GM21786 (cell line): ENCODE measurements at regions not wholly inside any gene's neighbourhood (a gene's known extent, or its start where the extent isn't known, plus 50 kb on each side); places are given as distances from the start of the nearest gene placed in this dataset.

Experiments
- ATAC-seq: cut with Tn5 transposase; IDR thresholded peaks from one replicate; pipeline ENCODE4 v1.9.1; 2021; ENCODE audit not compliant: unreplicated experiment

DNA sequence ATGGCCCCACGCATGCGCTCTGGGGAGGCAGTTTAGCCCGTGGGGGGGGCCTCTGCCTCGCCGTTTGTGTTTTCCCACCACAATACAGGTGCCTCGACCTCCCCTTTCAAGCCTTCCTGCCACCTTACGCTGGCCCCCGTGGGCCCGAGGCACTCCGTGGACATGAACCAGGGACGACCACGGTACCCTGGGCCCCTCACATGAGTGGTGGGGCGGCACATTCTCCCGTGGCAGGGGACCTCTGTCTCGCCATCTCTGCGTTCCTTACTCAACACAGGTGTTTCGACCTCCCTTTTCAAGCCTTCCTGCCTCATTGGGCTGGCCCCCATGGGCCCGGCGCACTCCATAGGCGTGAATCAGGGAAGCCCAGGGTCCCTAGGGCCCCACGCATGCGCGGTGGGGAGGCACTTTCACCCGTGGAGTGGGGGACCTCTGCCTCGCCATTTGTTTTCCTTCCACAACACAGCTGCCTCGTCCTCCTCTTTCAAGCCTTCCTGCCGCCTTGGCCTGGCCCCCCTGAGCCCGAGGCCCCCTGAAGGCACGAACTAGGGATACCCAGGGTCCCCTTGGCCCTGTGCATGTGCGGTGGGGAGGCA lies 339.5 kb downstream of the ALG10 start:
- no peak for ATAC-seq

- no peak for ATAC-seq
Observed at GRCh38 chr12:34363050-34363673, 340.9 kb downstream of the ALG10 start.

DNA sequence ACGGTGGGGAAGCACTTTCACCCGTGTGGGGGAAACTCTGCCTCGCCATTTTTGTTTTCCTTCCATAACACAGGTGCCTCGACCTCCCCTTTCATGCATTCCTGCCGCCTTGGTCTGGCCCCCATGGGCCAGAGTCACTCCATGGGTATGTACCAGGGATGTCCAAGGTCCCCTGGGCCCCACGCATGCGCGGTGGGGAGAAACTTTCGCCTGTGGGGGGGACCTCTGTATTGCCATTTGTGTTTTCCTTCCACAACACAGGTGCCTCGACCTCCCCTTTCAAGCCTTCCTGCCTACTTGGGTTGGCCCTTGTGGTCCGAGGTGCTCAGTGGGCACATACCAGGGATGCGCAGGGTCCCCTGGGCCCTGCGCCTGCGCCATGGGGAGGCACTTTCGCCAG lies 345.8 kb downstream of the ALG10 start:
- ATAC-seq, result no peak

DNA sequence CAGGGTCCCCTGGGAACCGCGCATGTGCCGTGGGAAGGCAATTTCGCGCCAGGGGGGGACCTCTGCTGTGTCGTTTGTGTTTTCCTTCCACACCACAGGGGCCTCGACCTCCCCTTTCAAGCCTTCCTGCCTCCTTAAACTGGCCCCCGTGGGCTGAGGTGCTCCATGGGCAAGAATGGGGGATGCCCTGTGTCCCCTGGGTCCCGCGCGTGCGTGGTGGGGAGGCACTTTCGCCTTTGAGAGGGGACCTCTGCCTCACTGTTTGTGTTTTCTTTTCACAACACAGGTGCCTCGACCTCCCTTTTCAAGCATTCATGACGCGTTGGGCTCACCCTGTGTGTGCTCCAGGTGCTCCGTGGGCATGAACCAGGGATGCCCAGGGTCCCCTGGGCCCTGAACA lies 348.8 kb downstream of the ALG10 start:
- no peak for ATAC-seq

DNA sequence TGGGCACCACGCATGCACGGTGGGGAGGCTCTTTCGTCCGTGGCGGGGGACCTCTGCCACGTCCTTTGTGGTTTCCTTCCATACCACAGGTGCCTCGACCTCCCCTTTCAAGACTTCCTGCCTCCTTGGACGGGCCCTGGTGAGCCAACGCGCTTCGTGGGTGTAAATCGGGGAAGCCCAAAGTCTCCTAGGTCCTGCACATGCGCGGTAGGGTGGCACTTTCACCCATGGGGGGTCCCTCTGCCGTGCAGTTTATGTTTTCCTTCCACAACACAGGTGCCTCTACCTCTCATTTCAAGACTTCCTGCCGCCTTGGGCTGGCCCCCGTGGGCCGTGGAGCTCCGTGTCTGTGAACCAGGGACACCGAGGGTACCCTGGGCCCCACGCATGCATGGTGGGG lies 349.7 kb downstream of the ALG10 start:
- no peak for ATAC-seq

DNA sequence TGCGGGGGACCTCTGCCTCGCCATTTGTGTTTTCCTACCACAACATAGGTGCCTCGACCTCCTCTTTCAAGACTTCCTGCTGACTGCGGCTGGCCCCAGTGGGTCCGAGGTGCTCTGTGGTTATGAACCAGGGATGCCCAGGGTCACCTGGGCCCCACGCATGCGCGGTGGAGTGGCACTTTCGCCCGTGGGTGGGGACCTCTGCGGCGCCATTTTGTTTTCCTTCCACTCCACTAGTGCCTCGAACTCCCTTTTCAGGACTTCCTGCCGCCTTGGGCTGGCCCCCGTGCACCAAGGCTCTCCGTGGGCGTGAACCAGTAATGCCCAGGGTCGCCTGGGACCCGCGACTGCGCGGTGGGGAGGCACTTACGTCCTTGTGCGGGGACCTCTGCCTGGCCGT lies 351.6 kb downstream of the ALG10 start:
- ATAC-seq, result no peak

DNA sequence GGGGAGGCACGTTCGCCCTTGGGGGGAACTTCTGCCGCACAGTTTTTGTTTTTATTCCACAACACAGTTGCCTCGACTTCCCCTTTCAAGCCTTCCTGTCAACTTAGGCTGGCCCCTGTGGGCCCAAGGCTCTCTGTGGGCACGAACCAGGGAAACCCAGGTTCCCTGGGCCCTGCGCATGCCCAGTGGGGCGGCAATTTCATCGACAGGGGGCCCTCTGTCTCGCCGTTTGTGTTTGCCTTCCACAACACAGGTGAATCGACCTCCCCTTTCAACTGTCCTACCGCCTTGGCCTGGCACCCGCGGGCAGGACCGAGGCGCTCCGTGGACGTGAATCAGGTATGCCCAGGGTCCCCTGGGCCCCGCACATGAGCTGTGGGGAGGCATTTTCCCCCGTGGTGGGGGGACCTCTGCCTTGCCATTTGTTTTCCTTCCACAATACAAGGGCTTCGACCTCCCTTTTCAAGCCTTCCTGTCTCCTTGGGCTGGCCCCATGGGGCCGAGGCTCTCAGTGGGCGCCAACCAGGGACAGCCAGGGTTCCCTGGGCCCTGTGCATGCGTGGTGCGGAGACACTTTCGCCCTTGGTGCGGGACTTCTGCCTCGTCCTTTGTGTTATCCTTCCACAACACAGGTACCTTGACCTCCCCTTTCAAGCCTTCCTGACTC lies 354.0 kb downstream of the ALG10 start:
- no peak for ATAC-seq

DNA sequence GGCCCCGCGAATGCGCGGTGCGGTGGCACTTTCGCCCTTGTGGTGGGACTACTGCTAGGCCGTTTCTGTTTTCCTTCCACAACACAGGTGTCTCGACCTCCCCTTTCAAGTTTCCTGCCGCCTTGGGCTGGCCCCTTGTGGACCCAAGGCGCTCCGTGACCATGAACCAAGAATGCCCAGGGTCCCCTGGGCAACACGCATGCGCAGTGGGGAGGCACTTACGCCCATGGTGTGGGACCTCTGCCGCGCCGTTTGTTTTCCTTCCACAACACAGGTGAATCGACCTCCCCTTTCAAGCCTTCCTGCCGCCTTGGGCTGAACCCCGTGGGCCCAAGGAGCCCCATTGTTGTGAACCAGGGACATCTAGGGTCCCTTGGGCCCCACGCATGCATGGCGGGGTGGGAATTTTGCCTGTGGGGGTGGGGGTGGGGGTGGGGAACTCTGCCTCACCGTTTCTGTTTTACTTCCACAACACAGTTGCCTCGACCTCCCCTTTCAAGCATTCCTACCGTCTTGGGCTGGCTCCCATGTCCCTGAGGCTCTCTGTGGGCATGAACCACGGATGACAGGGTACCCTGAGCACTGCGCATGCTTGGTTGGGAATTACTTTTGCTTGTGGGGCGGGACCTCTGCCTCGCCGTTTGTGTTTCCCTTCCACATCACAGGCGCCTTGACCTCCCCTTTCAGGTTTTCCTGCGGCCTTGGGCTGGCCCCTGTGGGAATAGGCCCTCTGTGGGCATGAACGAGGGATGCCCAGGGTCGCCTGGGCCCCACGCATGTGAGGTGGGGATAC lies 355.1 kb downstream of the ALG10 start:
- no peak for ATAC-seq

GRCh38 chr12:34379142-34379541 lies 356.8 kb downstream of the ALG10 start:
- no peak for ATAC-seq

GRCh38 chr12:34384693-34385092 lies 362.4 kb downstream of the ALG10 start:
- no peak for ATAC-seq

DNA sequence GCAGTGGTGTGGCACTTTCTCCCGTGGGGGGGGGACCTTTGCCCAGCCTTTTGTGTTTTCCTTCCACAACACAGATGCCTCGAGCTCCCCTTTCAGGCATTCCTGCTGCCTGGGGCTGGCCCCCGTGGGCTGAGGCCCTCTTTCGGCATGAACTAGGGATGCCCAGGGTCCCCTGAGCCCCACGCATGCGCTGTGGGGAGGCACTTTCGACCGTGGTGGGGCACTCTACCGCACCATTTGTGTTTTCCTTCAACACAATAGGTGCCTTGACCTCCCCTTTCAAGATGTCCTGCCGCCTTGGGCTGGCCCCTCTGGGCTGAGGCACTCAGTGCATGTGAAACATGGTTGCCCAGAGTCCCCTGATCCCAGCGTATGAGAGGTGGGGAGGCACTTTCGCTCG lies 363.7 kb downstream of the ALG10 start:
- no peak for ATAC-seq

DNA sequence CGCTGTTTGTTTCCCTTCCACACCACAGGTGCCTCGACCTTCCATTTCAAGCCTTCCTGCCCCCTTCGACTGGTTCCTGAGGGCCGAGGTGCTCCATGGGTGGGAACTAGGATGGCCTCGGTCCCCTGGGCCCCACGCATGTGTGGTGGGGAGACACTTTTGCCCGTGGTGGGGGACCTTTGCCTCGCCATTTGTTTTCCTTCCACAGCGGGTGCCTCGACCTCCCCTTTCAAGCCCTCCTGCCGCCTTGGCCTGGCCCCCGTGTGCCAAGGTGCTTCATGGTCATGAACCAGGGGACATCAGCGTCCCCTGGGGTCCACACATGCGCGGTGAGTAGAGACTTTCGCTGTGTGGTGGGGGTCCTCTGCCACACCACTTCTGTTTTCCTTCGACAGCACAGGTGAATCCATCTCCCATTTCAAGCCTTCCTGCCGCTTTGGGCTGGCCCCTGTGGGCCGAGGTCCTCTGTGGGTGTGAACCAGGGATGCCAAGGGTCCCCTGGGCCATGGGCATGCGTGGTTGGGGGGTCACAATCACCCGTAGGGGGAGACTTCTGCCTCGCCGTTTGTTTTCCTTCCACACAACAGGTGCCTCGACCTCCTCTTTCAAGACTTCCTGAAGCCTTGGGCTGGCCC lies 364.4 kb downstream of the ALG10 start:
- ATAC-seq, result no peak

DNA sequence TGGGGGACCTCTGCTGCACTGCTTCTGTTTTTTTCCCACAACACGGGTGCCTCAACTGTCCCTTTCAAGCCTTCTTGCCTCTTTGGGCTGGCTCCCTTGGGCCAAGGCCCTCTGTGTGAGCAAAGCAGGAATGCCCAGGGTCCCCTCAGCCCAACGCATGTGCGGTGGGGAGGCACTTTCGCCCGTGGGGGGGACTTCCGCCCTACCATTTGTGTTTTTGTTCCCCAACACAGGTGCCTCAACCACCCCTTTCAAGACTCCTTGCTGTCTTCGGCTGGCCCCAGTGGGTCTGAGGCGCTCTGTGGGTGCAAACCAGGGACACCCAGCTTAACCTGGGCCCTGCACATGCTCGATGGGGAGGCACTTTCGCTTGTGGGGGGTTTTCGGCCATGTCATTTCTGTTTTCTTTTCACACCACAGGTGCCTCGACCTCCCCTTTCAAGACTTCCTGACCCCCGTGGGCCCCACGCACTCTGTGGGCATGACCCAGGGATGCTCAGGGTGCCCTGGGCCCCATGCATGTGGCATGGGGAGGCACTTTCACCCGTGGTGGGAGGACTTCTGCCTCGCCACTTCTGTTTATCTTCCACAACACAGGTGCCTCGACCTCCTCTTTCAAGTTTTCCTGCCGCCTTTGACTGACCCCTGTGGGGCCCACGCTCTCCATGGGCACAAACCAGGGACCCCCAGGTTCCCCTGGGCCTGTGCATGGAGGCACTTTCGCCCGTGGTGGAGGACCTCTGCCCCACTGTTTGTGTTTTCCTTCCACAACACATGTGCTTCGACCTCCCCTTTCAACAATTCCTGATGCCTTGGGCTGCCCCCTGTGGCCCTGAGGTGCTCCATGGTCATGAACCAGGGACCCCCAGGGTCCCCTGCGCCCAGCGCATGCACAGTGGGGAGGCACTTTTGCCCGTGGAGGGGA lies 365.7 kb downstream of the ALG10 start:
- no peak for ATAC-seq

- ATAC-seq, result no peak
Observed at GRCh38 chr12:34388636-34389377, 366.5 kb downstream of the ALG10 start.

DNA sequence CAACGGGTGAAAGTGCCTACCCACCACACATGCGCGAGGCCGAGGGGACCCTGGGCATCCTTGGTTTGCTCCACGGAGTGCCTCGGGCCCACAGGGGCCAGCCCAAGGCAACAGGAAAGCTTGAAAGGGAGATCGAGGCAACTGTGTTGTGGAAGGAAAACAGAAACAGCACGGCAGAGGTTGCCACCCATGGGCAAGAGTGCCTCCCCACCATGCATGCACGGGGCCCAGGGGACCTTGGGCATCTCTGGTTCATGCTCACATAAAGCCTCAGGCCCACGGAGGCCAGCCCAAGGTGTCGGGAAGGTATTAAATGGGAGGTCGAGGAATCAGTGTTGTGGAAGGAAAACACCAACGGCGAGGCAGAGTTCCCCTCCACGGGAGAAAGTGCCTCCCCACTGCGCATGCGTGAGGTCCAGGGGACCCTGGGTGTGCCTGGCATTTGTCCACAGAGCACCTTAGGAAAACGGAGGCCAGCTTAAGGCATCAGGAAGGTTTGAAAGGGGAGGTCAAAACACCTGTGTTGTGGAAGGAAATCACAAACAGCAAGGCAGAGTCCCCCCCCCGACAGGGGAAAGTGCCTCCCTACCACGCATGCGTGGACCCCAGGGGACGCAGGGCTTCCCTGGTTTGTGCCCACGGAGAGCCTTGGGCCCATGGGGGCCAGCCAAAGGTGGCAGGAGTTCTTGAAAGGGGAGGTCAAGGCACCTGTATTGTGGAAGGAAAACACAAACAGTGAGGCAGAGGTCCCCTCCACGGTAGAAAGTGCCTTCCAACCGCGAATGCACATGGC lies 367.3 kb downstream of the ALG10 start:
- ATAC-seq, result no peak

DNA sequence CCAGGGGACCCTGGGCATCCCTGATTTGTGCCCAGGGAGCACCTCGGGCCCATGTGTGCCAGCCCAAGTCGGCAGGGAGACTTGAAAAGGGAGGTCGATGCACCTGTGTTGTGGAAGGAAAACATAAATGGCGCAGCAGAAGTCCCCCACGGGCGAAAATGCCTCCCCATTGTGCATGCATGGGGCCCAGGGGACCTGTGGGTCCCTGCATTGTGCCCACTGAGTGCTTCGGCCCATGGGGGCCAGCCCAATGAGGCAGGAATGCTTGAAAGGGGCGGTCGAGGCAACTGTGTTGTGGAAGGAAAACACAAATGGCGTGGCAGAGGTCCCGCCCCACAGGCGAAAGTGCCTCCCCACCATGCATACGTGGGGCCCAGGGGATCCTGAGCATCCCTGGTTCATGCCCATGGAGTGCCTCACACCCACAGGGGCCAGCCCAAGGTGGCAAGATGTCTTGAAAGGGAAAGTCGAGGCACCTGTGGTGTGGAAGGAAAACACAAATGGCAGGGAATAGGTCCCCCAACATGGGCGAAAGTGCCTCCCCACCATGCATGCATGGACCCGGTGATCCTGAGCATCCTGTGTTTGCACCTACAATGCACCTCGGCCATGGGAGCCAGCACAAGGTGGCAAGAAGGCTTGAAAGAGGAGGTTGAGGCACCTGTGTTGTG lies 368.0 kb downstream of the ALG10 start:
- no peak for ATAC-seq

DNA sequence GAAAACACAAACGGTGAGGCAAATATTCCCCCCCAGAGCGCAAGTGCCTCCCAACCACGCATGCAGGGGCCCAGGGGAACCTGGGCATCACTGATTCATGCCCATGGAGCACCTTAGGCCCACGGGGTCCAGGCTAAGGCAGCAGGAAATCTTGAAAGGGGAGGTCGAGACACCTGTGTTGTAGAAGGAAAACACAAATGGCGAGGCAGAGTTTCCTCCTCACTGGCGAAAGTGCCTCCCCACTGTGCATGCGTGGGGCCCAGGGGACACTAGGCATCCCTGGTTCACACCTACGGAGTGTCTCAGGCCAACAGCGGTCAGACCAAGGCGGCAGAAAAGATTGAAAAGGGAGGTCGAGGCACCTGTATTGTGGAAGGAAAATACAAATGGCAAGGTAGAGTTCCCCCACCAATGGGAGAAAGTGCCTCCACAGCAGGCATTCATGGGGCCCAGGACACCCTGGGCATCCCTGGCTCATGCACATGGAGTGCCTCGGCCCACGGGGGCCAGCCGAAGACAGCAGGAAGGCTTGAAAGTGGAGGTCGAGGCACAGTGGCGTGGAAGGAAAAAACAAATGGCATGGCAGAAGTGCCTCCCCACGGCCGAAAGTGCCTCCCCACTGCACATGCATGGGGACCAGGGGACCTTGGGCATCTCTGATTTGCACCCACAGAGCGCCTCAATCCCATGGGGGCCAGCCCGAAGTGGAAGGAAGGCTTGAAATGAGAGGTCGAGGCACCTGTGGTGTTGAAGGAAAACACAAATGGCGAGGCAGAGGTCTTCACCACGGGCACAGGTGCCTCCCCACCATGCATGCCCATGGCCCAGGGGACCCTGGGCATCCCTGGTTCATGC lies 368.8 kb downstream of the ALG10 start:
- no peak for ATAC-seq
